ENCODE measurements at regions not wholly inside any gene's neighbourhood (a gene's known extent, or its start where the extent isn't known, plus 50 kb on each side); places are given as distances from the start of the nearest gene placed in this dataset.

DNA sequence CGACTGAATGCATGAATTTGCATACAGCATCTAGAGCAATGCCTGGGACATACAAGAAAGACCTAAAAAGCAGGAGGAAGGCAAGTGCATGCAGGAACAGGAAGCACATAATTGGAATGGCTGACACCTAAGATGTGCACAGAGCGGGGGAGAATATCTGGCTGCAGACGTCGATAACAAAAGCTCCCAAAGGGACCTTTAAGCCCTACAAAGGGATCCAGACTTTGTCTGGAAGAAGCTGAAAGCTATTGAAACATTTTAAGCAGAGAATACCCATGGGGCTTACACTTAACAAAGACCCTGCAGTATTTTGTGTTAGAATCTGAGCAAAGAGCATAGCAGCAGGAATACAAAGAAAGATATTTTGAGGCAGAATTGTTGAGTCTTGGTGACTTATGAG is 107.4 kb upstream of the CLDN10 start:
- no peak for DNase-seq (ENCODE audit: low read depth in 2 of 3, low spot score in 2 of 3)

DNA sequence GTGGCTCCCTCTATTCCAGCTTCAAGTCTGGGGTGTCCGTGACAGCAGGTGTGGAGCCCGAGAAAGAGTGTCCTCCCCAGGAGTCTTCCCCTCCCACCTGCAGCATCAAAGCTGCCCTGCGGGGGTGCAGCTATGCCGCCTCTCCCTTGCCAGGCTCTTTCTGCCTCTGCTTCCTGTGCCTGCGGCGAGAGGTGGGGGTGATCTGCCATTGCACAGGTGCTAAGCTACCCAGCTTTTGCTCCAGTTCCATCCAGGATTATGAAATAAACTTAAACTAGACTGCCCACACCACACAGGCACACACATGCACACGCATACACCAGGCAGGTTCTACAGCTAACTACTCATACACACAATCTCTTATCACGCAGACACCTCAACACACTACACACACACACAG is 104.7 kb upstream of the CLDN10 start:
- DNase-seq (ENCODE audit: low read depth in 2 of 3, low spot score in 2 of 3) = no peak

DNA sequence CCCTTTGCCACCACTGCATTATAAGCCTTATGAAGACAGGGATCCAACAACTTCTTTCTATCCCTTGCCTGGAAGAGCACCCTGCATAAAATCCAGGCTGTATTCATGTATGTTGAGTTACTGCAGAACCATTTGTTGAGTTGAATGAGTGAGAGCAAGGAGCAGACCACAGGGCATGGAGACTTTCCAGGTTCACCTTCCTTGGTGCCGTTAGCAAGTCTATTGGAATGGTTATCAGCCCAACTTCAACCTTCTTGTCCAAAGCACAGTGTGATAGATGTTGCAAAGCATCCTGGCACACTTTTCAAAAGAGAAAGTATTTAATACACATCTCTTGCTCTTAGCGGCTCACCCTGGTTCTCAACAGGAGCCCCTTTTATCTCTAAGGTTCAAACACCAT is 100.9 kb upstream of the CLDN10 start:
- DNase-seq (ENCODE audit: low read depth in 2 of 3, low spot score in 2 of 3) = no peak

DNA sequence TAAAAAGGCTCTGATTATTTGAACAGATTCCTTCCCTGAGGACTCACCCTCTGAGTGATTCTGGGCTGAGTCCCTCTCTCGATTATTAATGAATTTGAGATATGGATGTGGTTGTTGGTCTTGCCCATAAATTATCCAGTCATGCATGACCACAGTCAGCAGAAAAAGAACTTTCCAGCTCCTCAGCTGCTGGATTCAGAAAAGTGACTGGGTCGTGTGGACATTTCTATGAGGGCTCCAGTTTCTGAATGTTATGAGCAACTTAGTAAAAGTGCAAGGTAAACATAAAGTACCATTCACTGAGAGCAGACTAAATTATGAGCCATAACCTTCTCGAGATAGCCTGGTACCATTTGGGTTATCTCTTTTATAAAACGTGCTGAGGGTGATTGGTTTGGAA is 100.1 kb upstream of the CLDN10 start:
- peak in 1 of 3 donors; percentile 39 for DNase-seq (ENCODE audit: low read depth in 2 of 3, low spot score in 2 of 3)

DNA sequence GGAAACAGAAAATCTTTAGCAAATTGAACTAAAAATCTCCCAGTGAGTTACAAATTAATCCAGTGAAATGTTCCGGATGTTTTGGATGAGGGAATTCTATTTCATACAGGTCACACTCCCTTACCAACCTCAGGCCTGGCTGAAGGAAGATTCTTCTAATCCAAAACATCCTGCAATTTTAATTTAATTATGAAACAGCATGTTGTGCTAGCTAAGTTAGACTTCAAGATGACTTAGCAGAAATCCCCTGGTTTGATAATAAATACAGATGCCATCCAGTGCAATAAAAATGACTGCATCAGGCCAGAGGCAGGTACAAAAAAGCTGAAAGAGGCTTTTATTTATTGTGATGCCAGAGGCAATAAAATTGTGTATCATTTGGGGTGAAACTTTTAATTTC is 96.7 kb upstream of the CLDN10 start:
- peak in 1 of 3 donors; percentile 37 for DNase-seq (ENCODE audit: low read depth in 2 of 3, low spot score in 2 of 3)

DNA sequence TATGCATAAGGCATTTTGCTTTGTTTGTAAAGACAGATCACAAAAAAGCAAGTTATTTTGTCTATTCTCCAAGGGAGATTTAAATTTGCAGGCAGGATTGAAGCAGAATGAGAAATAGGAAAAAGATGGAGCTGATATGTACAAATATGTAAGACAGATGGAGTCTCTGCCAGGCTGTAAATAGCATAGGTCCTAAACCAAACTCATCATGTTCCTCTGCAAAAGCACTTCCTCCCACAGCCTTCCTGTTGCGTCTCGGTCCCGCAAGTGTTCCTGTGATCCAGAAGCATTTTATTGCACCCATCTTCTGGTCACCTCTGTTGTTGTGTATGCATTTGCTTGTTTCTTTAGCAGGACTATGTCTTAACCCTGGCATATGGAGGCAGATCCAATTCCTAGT is 95.7 kb upstream of the CLDN10 start:
- DNase-seq (ENCODE audit: low read depth in 2 of 3, low spot score in 2 of 3) = no peak

DNA sequence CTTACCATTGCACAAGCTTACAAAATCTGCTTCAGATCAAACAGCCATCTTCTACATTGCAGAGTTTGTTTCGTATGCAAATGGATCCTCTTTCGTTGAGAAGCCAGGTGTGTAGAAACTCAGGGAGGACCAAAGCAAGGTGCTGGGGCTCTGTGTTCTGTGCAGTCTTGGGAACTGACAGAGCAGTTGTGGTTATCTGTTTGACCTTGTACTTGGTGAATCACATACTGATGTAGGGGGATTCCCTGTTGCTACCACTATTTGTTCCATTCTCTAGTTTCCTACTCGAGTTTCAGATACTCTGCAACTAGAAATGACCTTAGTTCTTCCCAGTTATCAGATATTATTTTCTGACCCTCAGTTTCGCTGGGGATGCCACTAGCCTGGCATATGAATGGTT is 95.2 kb upstream of the CLDN10 start:
- no peak for DNase-seq (ENCODE audit: low read depth in 2 of 3, low spot score in 2 of 3)

DNA sequence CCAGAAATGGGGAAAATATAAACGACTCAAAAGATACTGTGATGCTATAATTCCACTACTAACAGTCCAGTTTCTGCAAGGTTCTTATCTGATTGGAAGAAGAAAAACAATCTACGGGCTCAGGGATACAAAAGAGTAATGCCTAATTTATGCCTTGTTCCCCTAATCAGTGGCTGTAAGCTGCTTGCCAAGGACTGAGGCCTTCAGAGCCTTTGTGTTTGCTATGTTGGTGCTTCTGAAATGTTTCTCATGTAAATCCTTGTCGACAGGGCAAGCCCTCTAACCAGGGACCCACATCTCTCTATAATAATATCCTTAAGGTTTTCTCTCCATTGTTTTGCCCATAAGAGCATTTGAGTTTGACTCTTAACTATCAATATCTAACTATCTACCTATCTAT is 89.7 kb upstream of the CLDN10 start:
- no peak for DNase-seq (ENCODE audit: low read depth in 2 of 3, low spot score in 2 of 3)

DNA sequence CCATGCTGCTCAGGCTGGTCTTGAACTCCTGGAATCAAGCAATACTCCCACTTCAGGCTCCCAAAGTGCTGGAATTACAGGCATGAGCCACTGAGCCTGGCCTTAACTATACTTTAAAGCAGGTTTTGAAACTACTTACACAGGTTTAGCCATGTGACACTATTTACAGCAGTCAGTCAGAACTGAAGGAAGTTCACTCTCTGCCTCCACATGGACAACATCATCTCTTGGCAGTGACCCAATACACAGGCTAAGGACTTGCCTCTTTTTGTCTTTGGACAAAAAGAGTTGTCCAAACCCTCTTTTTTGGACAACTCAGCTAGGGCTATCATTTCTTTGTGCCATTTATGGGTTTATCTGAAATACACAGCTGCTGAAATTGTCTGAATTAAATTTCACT is 89.0 kb upstream of the CLDN10 start:
- DNase-seq (ENCODE audit: low read depth in 2 of 3, low spot score in 2 of 3) = no peak

DNA sequence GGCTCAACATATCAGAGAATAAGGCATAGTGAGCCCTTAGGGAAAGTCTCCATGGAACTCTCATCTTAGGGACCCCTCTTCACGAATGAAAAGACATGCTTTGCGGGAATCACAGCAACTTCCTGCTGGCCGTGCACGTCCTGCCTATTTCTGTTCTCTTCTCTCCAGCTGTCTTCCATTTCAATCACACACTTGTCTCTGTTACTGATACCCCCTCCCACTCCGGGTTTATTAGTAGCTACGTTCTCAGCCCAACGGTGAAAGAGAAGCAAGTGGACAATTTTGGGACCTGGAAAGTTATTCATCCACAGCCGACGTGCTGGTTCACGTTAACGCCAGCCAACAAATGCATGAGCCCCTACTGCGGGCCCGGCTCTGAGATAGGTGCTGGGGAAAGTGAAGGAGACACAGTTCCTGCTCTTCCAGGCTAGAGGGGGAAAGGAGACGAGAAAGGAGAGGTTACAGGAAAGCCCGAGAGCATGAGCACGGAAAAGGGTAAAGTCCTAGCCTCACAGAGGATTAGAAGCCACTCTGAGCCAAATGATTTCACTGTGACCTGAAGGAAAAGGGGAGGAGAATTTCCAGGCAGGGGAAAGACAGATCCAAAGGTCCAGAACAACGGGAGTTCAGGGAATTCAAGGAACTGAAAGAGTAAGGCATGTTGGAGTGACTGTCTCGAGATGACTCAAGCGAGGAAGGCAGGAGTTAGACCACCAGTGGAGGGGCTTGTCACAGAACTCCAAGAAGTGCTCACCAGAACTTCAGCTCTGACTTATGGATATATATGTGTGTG is 81.8 kb upstream of the CLDN10 start:
- no peak for DNase-seq (ENCODE audit: low read depth in 2 of 3, low spot score in 2 of 3)

DNA sequence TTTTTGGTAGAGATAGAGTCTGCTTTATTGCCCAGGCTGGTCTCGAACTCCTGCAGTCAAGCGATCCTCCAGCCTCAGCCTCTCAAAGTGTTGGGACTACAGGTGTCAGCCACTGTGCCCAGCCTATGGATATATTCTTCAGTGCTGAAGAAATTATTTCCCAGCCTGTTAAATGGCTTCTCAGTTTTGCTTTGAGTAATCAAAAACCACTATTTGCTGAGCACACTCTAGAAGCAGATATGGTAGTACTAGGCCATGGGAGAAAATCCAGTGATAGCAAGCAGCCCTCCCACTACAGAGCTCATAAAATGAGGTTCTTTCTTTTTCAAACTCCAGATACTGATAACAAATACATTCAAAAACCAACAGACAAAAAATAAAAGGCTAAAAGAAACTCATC is 80.6 kb upstream of the CLDN10 start:
- DNase-seq (ENCODE audit: low read depth in 2 of 3, low spot score in 2 of 3) = no peak

DNA sequence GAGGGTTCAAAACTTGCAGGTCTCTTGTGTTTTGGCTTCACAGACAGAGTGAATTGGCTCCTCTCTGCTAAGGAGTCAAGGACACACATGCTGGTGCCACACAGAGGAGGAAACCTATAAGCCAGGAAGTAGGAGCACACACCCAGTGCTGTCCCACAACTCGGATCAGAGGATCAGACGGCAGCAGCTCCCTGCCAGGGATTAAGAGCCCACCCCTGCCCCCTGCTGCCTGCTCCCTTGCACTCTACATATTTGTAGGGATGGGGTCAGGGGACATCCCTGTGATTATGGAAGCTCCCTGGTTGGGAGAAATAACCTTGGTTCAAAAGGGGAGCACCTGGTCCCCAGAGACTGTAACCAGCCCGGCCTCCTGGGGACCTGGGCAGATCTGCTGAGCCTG is 77.5 kb upstream of the CLDN10 start:
- no peak for DNase-seq (ENCODE audit: low read depth in 2 of 3, low spot score in 2 of 3)

DNA sequence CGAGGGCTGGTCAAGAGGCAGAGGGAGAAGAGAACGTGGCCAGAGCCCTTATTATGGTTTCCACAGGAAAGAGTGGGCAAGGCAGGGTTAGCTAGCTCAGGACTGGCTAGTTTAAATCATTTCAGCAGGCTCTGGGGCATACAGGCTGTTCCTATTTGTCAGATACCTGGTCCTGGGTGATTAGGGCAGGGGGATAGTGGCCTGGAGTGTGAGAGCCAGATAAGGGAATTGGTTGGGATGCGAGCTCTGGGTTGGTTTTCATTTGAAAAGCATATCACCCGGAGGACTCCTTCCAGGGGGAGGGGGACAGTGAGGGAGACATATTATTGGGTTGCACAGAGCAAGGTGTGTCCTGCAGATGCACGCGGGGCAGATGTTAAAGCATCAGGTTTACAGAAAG is 75.3 kb upstream of the CLDN10 start:
- DNase-seq (ENCODE audit: low read depth in 2 of 3, low spot score in 2 of 3) = no peak

DNA sequence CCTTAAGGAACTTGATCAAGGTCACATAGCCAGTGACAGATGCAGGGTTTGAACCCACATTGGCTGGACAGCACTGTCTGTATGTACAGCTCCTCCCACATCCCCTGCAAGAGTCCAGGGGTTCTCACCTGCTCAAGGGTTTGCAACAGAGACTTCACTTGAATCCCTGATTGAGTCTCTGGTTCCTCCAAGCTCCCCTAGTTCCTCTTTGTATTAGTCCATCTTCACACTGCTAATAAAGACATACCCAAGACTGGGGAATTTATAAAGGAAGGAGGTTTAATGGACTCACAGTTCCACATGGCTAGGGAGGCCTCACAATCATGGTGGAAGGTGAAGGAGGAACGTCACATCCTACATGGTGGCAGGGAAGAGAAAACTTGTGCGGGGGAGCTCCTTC is 72.8 kb upstream of the CLDN10 start:
- DNase-seq (ENCODE audit: low read depth in 2 of 3, low spot score in 2 of 3) = no peak

DNA sequence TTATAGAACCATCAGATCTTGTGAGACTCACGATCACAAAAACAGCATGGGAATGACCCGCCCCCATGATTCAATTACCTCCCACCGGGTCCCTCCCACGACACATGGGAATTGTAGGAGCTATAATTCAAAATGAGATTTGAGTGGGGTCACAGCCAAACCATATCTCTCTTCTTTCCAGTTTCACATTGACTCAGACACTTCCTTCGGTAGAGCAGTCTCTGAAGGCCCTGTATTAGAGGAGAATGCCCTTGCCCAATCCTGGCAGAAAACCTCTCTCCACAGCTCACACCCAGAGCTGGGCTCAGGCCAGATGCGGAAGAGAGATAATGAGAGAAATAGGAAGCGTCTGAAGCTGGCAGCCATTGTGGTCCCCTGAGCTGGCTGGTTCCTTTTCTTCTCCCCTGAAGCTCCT is 72.4 kb upstream of the CLDN10 start:
- peak in 2 of 3 donors; percentile 89 to 99 for DNase-seq (ENCODE audit: low read depth in 2 of 3, low spot score in 2 of 3)

DNA sequence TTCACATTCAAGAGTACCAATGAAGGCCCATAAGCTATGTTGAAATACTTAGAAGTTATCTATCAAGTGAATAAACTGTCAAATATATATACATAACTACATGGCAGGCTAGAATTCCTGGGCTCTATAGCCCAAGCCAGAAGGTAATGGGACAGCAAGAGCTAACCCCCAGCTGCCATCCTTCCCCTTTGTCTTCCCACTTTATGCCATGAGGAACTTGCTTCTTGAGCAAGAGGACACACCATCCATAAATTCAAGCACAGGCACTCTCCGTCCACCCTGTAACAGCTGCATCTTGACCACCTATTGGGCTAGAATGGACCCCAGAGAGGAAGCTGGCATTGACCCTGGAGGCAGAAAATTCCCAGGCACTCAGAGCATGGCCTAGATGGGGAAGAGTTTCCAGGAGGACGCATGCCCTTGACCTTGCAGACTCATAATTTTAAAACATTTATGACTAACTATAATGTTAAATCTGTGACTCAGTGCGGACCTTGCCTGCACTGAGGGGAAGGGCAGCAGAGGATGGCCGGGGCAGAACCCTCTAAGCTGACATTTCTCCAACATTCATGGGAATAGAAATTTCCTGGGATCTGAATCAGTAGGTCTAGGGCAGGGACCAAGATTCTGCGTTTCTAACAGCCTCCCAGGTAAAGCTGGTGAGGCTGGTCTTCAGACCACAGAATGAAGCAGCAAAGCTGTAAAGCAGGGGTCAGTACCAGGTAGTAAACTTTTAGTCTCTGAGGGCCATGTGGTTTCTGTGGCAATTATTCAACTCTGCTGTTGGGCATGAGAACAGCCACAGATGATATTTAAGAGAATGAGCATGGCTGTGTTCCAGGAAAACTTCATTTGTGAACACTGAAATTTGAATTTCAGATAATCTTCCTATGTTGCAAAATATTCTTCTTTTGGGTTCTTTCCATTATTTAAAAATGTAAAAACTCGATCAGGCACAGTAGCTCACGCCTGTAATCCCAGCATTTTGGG is 71.4 kb upstream of the CLDN10 start:
- no peak for DNase-seq (ENCODE audit: low read depth in 2 of 3, low spot score in 2 of 3)

DNA sequence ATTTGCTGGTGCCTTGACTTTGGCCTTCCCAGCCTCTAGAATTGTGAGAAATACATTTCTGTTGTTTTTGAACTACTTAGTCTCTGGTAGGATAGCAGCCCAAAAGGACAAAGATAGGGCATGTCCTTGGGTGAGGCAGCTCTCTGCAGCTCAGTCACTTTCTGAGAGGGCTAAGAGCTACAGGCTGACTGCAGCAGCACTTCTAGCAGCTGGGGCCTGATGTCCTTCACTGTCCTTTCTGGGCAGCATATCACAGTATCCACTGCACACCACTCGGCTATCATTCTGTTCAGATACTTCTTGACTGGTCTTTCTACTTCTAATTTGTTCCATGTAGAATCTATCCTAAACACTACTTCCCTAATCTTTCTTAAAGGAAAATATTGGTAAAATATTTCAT is 68.5 kb upstream of the CLDN10 start:
- no peak for DNase-seq (ENCODE audit: low read depth in 2 of 3, low spot score in 2 of 3)

DNA sequence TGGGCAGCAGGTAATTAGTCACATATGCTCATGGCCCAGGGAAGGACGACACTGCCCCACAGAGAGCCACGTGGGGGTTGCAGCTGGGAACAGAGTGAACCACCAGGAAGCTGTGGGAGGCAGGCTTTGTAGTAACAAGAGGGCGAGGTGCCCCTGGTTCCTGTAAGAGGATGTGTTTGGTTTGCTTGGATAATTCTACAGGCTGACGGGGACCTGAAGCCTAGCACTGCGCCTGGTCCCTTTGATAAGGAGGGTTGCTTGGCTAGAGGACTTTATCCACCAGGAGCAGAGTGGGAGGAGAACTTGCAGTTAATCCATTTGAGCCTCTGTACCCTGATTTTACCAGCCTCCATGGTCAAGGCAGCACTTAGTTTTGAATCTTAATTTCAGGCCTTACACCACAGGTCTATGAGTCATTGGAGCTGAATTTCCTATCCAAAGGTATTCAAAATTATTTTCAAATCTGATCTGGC is 67.4 kb upstream of the CLDN10 start:
- peak in 2 of 3 donors; percentile 45 to 56 for DNase-seq (ENCODE audit: low read depth in 2 of 3, low spot score in 2 of 3)

DNA sequence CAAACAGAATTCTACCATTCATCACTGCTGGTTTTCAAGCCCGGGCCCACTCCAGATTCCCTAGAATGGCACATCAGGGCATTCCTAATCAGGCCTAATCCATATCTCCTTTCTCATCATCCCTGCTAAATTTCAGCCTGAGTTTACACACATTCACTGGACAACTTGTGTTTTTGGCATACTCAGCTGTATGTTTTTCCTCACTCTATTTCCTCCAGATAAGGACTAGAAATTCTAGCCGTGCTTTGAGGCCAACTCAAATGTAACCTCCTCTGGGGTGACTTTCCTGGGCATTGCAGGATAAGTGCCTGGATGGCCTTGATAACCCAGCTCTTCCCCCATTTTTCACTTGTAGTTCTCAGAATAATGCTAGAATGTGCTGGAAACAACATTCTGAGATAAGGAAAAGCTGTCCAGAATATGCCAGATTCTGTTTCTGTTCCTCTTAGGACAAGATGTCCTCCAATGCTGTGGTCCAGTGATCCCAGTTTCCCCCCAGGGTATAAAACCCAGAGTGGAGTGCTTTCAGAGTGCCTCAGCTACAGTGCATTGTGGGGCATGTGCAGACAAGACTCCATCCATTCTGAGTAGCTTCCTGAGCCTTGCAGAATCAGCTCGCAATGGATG is 66.9 kb upstream of the CLDN10 start:
- no peak for DNase-seq (ENCODE audit: low read depth in 2 of 3, low spot score in 2 of 3)

DNA sequence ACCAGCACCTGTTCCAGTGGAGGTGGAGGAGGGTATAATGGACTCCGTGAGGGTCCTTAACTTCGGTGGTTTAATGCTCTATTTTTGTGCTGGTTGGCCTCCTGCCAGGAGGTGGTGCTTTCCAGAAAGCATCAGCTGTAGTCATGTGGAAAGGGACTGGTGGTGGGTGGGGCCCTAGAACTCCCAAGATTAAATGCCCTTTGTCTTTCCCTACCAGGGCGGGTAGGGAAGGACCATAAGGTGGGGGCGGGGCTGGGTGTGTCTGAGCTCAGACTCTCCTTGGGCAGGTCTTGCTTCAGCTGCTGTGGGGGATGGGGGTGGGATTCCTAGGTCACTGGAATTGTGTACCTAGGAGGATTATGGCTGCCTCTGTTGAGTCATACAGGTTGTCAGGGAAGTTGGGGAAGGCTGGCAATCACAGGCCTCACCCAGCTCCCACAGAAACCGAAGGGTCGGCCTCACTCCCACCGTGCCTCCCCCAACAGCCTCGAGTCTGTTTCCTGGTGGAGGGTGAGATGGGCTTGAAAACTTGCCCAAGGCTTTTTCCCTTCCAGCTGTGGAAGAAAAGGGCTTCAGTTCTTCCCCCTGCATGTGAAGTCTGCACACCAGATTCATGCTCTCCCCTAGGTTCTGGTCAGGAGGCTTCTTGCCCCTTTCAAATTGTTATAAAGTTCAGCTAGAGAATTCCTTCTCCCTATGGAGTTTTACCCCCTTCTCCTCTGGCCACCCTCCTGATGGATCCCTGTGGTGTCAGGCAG is 60.3 kb upstream of the CLDN10 start:
- DNase-seq (ENCODE audit: low read depth in 2 of 3, low spot score in 2 of 3) = no peak

Measured in hematopoietic multipotent progenitor cell (in vitro differentiated cells).